ENCODE measurements at regions not wholly inside any gene's neighbourhood (a gene's known extent, or its start where the extent isn't known, plus 50 kb on each side); places are given as distances from the start of the nearest gene placed in this dataset.
A peak's percentile ranks its signal among the peaks of the same experiment; 100 is the strongest.

DNA sequence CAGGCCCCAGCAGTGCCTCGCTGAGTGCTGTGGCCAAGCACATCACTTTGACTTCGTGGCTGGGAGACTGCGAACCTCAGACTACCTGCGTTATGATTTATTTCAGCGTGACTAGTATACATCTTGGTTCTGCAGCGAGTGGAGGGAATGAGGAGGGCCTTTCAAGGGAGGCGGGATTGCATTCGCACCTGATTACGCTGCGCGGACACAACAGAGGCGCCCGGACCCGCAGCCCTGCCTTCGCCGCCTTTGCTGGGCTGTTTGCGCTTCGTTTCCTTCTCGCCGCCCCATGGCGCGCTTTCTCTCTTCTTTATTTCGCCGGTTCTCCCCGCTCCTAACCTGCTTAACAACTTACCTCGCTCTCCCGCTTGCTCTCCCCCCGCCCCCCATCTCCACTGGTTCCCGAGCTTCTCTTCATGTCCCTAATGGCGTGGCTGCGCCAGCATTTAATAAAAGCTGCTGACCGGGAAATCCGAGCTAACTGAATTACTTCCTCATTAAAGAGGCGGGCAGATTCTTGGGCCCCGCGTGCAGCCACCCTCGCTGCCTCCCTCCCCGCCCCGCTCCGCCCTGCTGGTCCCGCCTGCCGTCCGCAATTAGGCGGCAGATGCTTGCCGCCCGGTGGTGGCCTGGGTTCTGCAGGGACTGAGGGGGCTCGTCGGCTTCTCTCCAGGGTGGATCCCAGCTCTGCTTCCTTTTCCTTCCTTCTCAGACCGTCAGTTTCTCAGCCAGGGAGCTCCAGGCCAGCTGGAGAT, 257.6 kb upstream of the SDK2 start:
- FAIRE-seq (no peak), DNase-seq (ENCODE audit: insufficient read length, low spot score) (no peak)

DNA sequence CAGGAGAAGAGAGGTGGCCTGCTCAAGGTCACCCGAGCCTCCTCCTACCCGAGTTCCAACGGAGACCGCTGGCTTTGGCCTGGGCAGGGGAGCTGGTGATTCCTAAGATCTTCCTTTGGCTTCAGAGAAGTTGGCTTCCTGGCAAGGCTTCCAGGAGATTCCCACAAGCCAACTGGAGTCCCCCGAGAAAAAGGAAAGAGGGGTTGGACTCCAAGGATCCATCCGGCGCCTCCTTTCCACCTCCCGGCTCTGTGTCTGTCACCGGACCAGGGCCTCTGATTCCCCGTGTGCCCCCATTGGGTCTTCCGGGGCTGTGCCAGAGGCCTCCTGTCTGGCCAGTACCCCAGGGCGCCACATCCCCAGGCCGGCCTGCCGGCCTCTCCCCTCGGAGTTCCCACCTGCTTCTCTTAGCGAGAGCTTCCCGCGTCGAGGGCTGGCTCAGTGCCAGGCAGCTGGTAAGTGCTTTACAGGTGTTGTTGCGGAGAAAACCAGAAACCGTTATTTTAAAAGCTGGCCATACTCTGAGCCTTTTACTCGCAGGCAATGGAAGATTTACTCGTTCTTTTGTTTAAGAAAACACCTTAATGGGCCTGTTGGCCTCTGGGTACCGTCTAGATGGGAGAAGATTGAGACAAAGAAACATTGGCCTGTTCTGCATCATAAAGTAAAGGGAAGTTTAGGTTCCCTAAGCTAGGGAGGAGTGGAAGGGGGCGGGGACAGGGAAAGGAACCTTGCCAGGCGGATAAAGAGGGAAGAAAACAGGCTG, 258.4 kb upstream of the SDK2 start:
- TF ChIP-seq, protein P1, sequence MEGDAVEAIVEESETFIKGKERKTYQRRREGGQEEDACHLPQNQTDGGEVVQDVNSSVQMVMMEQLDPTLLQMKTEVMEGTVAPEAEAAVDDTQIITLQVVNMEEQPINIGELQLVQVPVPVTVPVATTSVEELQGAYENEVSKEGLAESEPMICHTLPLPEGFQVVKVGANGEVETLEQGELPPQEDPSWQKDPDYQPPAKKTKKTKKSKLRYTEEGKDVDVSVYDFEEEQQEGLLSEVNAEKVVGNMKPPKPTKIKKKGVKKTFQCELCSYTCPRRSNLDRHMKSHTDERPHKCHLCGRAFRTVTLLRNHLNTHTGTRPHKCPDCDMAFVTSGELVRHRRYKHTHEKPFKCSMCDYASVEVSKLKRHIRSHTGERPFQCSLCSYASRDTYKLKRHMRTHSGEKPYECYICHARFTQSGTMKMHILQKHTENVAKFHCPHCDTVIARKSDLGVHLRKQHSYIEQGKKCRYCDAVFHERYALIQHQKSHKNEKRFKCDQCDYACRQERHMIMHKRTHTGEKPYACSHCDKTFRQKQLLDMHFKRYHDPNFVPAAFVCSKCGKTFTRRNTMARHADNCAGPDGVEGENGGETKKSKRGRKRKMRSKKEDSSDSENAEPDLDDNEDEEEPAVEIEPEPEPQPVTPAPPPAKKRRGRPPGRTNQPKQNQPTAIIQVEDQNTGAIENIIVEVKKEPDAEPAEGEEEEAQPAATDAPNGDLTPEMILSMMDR (IDR thresholded peaks at IDR 0.05; ENCODE audit: insufficient read depth, missing control alignments), result no peak
- FAIRE-seq (no peak), DNase-seq (ENCODE audit: insufficient read length, low spot score) (no peak)

More for the DNA sequence above, 257.6 kb upstream of the SDK2 start:
- TF ChIP-seq, protein P1 (IDR thresholded peaks at IDR 0.05; ENCODE audit: insufficient read depth, missing control alignments), result peak; percentile 15

DNA sequence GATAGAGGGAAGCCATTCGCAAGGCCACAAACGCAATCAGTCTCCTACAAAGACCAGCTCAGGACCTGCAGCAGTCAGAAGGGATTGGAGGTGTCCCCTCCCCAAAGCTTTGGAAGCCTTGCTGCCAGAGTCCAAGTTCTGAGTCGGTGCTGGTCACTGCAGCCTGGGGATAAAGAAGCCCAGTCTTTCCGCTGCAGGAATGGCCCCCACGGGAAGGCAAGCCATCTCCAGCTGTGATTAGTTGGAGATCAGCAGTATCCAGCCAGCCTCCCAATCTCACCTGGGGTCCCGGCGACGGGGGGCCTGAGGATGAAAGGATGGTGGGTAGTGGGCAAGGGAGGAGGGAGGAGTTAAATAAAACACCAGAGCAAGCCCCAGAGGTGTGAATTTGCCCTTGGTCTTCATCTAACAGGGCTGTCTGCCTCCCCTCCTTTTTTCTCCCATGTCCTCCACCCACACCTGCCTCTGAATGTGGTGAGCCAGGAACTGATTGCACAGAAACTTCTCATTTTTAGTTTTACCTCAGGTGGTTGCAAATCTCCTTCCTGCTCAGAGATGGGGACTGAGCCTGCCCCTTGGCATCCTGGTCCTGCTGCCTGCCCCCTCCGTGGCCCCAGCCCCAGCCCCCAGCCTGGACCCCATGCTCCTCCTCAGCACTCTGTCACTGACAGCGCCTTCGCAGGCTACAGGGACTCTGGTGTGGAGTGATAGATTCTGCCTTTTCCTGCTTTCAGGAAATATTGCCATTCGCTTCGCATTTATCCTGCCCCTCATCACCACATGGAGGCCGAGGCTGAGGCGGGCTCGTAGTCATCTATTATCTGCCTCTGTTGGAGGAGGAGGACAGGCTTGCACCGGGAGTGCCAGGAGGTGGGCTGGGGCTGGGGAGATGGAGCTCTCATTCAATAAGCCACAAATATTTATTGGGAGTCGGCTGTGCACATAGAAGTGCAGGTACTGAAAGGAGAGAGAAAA, 262.9 kb upstream of the SDK2 start:
- no peak for DNase-seq (ENCODE audit: insufficient read length, low spot score)
- TF ChIP-seq, protein P1 (IDR thresholded peaks at IDR 0.05; ENCODE audit: insufficient read depth, missing control alignments), result no peak
- FAIRE-seq, result no peak

- TF ChIP-seq, protein P1 (IDR thresholded peaks at IDR 0.05; ENCODE audit: insufficient read depth, missing control alignments), result no peak
- FAIRE-seq, result no peak
Observed at GRCh38 chr17:73909186-73909585, 264.9 kb upstream of the SDK2 start.

DNA sequence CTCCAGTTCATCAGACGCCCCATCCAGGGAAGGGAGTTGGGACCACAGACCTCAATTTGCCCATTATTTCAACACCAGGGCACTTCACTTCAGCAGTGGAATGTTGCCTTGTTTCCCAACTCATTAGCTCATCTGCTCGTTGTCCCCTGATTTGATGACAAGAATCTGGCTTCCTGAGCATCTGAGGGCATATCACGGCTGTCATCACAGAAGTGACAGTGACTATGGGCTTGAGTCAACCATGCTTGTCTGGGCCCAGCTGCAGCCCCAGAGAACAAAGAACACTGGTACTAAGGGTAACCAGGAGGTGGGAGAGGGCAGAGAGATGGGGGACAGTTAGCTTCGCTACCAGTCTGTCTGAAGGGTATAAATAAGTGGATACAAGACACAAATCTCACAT, 266.0 kb upstream of the SDK2 start:
- TF ChIP-seq, protein P1 (IDR thresholded peaks at IDR 0.05; ENCODE audit: insufficient read depth, missing control alignments), result no peak
- DNase-seq (ENCODE audit: insufficient read length, low spot score) (no peak), FAIRE-seq (no peak)

More at GRCh38 chr17:73909186-73909585, 264.9 kb upstream of the SDK2 start:
- DNase-seq (ENCODE audit: insufficient read length, low spot score), result no peak

- DNase-seq (ENCODE audit: insufficient read length, low spot score) (no peak), FAIRE-seq (no peak)
- TF ChIP-seq, protein P1 (IDR thresholded peaks at IDR 0.05; ENCODE audit: insufficient read depth, missing control alignments), result no peak
Observed at GRCh38 chr17:73910821-73911515, 266.7 kb upstream of the SDK2 start.
